CD4-positive, alpha-beta T cell treated with Interleukin-17A for 4 hours (primary cell): ENCODE measurements at regions not wholly inside any gene's neighbourhood (a gene's known extent, or its start where the extent isn't known, plus 50 kb on each side); places are given as distances from the start of the nearest gene placed in this dataset.
A peak's percentile ranks its signal among the peaks of the same experiment; 100 is the strongest.

ENCODE experiments used
- DNase-seq: peaks from one replicate; pipeline ENCODE4 v3.0.0-alpha.2; 2020; ENCODE audit warnings: mixed read lengths

- DNase-seq: no peak
Measured at GRCh38 chr16:79326549-79326948, 274.0 kb downstream of the MAF start.

GRCh38 chr16:79325226-79325945 lies 275.2 kb downstream of the MAF start:
- DNase-seq: no peak

- DNase-seq: no peak
Measured at GRCh38 chr16:79320956-79321355, 279.6 kb downstream of the MAF start.

GRCh38 chr16:79318143-79318899 lies 282.2 kb downstream of the MAF start:
- no peak for DNase-seq

GRCh38 chr16:79317521-79317920 lies 283.0 kb downstream of the MAF start:
- no peak for DNase-seq

GRCh38 chr16:79317026-79317425 lies 283.5 kb downstream of the MAF start:
- no peak for DNase-seq

- peak; percentile 32 for DNase-seq
Measured at GRCh38 chr16:79316004-79316458, 284.5 kb downstream of the MAF start.

- no peak for DNase-seq
Measured at GRCh38 chr16:79312502-79312901, 288.0 kb downstream of the MAF start.

GRCh38 chr16:79310710-79311109 lies 289.8 kb downstream of the MAF start:
- no peak for DNase-seq

- no peak for DNase-seq
Measured at GRCh38 chr16:79309606-79310005, 290.9 kb downstream of the MAF start.

- no peak for DNase-seq
Measured at GRCh38 chr16:79307214-79307613, 293.3 kb downstream of the MAF start.

GRCh38 chr16:79305074-79305473 lies 295.5 kb downstream of the MAF start:
- no peak for DNase-seq

- no peak for DNase-seq
Measured at GRCh38 chr16:79303959-79304387, 296.6 kb downstream of the MAF start.

GRCh38 chr16:79303206-79303605 lies 297.3 kb downstream of the MAF start:
- DNase-seq: no peak

GRCh38 chr16:79302731-79303130 lies 297.8 kb downstream of the MAF start:
- no peak for DNase-seq

GRCh38 chr16:79301051-79301450 lies 299.5 kb downstream of the MAF start:
- DNase-seq: no peak

- no peak for DNase-seq
Measured at GRCh38 chr16:79298894-79299799, 301.4 kb downstream of the MAF start.

- no peak for DNase-seq
Measured at GRCh38 chr16:79298476-79298875, 302.1 kb downstream of the MAF start.

- no peak for DNase-seq
Measured at GRCh38 chr16:79297805-79298204, 302.7 kb downstream of the MAF start.

- DNase-seq: no peak
Measured at GRCh38 chr16:79297296-79297695, 303.2 kb downstream of the MAF start.

GRCh38 chr16:79296491-79296890 lies 304.0 kb downstream of the MAF start:
- no peak for DNase-seq

- no peak for DNase-seq
Measured at GRCh38 chr16:79295746-79296145, 304.8 kb downstream of the MAF start.

GRCh38 chr16:79295162-79295561 lies 305.4 kb downstream of the MAF start:
- DNase-seq: no peak
